HepG2 (cell line): ENCODE measurements at regions not wholly inside any gene's neighbourhood (a gene's known extent, or its start where the extent isn't known, plus 50 kb on each side); places are given as distances from the start of the nearest gene placed in this dataset.

ENCODE experiments used
- CEBPZ ChIP-seq: IDR thresholded peaks from 2 replicates; pipeline ENCODE4 v1.6.1; 2012; ENCODE audit warnings: low read length, improper control_type of control experiment
- CERS6 ChIP-seq: sonication (generic); formaldehyde crosslinking; IDR thresholded peaks from 2 replicates; pipeline ENCODE4 v1.5.0; 2020; ENCODE audit warnings: missing genetic modification reagents
- DR1 ChIP-seq: sonication (generic); formaldehyde crosslinking; IDR thresholded peaks from 2 replicates; pipeline ENCODE4 v1.8.0; 2021; ENCODE audit warnings: mild to moderate bottlenecking, missing genetic modification reagents, inconsistent platforms
- FOXK1 ChIP-seq: sonication (generic); formaldehyde crosslinking; IDR thresholded peaks from 2 replicates; pipeline ENCODE4 v1.4.0; 2020; ENCODE audit warnings: low read depth, missing genetic modification reagents, borderline replicate concordance
- MAZ ChIP-seq, 2 experiments: sonication (generic) in 1 of 2; formaldehyde crosslinking in 1 of 2; IDR thresholded peaks; 2 replicates each; pipeline versions ENCODE4 v1.5.0 to v1.6.1; 2012 to 2020; ENCODE audit warnings: low read depth in 2 of 2, mild to moderate bottlenecking in 2 of 2, borderline replicate concordance in 1 of 2, improper control_type of control experiment in 1 of 2, low read length in 1 of 2, missing genetic modification reagents in 1 of 2, moderate library complexity in 1 of 2
- MBNL3 ChIP-seq: fragments of 250-450 bp; sonication (Bioruptor Pico); conservative IDR thresholded peaks from 2 replicates; pipeline ENCODE4 v1.8.0; 2022; ENCODE audit warnings: mild to moderate bottlenecking, inconsistent platforms
- MTF2 ChIP-seq: sonication (generic); formaldehyde crosslinking; IDR thresholded peaks from 2 replicates; pipeline ENCODE4 v1.5.0; 2020; ENCODE audit warnings: missing genetic modification reagents, borderline replicate concordance
- RXRA ChIP-seq: sonication (generic); formaldehyde crosslinking; IDR thresholded peaks from 2 replicates; pipeline ENCODE4 v1.5.1; 2020; ENCODE audit warnings: missing genetic modification reagents
- ZNF260 ChIP-seq: sonication (generic); formaldehyde crosslinking; IDR thresholded peaks from 2 replicates; pipeline ENCODE4 v1.4.0; 2020; ENCODE audit warnings: missing genetic modification reagents, low read depth, mild to moderate bottlenecking, borderline replicate concordance
- ZNF510 ChIP-seq: sonication (generic); formaldehyde crosslinking; IDR thresholded peaks from 2 replicates; pipeline ENCODE4 v1.4.0; 2020; ENCODE audit warnings: low read depth, mild to moderate bottlenecking, missing genetic modification reagents
- ZNF547 ChIP-seq: sonication (generic); formaldehyde crosslinking; IDR thresholded peaks from 2 replicates; pipeline ENCODE4 v1.5.1; 2020; ENCODE audit warnings: mild to moderate bottlenecking, missing genetic modification reagents
- ZNF598 ChIP-seq: sonication (generic); formaldehyde crosslinking; IDR thresholded peaks from 2 replicates; pipeline ENCODE4 v1.5.1; 2020; ENCODE audit warnings: mild to moderate bottlenecking, missing genetic modification reagents, borderline replicate concordance
- TF ChIP-seq, protein P1 (sequence below): sonication (generic); formaldehyde crosslinking; IDR thresholded peaks from 2 replicates; pipeline ENCODE4 v1.4.0; 2020; ENCODE audit warnings: missing genetic modification reagents, borderline replicate concordance
- TF ChIP-seq, protein P2 (sequence below): sonication (generic); formaldehyde crosslinking; IDR thresholded peaks from 2 replicates; pipeline ENCODE4 v1.8.0; 2022; ENCODE audit warnings: missing genetic modification reagents, low read depth, mild to moderate bottlenecking, borderline replicate concordance
- TF ChIP-seq, protein P3 (sequence below), 2 experiments: sonication (generic) in 1 of 2; formaldehyde crosslinking in 1 of 2; IDR thresholded peaks; 2 replicates each; pipeline versions ENCODE4 v1.4.0 to v1.6.1; 2018 to 2020; ENCODE audit warnings: missing genetic modification reagents in 2 of 2, borderline replicate concordance in 1 of 2, low read depth in 1 of 2, mild to moderate bottlenecking in 1 of 2, missing biosample characterization in 1 of 2

- no peak for TF ChIP-seq CEBPZ
- no peak for TF ChIP-seq DR1
- TF ChIP-seq, protein P1, sequence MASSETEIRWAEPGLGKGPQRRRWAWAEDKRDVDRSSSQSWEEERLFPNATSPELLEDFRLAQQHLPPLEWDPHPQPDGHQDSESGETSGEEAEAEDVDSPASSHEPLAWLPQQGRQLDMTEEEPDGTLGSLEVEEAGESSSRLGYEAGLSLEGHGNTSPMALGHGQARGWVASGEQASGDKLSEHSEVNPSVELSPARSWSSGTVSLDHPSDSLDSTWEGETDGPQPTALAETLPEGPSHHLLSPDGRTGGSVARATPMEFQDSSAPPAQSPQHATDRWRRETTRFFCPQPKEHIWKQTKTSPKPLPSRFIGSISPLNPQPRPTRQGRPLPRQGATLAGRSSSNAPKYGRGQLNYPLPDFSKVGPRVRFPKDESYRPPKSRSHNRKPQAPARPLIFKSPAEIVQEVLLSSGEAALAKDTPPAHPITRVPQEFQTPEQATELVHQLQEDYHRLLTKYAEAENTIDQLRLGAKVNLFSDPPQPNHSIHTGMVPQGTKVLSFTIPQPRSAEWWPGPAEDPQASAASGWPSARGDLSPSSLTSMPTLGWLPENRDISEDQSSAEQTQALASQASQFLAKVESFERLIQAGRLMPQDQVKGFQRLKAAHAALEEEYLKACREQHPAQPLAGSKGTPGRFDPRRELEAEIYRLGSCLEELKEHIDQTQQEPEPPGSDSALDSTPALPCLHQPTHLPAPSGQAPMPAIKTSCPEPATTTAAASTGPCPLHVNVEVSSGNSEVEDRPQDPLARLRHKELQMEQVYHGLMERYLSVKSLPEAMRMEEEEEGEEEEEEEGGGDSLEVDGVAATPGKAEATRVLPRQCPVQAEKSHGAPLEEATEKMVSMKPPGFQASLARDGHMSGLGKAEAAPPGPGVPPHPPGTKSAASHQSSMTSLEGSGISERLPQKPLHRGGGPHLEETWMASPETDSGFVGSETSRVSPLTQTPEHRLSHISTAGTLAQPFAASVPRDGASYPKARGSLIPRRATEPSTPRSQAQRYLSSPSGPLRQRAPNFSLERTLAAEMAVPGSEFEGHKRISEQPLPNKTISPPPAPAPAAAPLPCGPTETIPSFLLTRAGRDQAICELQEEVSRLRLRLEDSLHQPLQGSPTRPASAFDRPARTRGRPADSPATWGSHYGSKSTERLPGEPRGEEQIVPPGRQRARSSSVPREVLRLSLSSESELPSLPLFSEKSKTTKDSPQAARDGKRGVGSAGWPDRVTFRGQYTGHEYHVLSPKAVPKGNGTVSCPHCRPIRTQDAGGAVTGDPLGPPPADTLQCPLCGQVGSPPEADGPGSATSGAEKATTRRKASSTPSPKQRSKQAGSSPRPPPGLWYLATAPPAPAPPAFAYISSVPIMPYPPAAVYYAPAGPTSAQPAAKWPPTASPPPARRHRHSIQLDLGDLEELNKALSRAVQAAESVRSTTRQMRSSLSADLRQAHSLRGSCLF (CRISPR knock-in tag): no peak
- no peak for TF ChIP-seq ZNF510
- TF ChIP-seq MAZ (IDR thresholded peaks at IDR 0.05; ENCODE audit: borderline replicate concordance, low read depth, low read length): no peak
- no peak for TF ChIP-seq MAZ (CRISPR knock-in tag; IDR thresholded peaks at IDR 0.05; ENCODE audit: low read depth)
- TF ChIP-seq ZNF260 (CRISPR knock-in tag): no peak
- TF ChIP-seq, protein P2, sequence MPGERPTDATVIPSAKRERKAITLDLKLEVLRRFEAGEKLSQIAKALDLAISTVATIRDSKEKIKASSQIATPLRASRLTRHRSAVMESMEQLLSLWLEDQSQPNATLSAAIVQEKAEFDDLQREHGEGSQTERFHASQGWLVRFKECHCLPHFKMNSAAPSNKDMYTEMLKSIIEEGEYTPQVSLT (CRISPR knock-in tag): no peak
- peak; percentile 48; the same call in 1 of the 2 replicates for TF ChIP-seq ZNF547 (CRISPR knock-in tag)
- TF ChIP-seq MTF2 (CRISPR knock-in tag): no peak
- no peak for TF ChIP-seq MBNL3 (CRISPR knock-in tag)
- no peak for TF ChIP-seq CERS6
- 0 out of 2 replicates have a peak, but pooled peaks have one; percentile 13 for TF ChIP-seq ZNF598 (CRISPR knock-in tag)
- TF ChIP-seq FOXK1: no peak
- peak; percentile 50 for TF ChIP-seq RXRA (CRISPR knock-in tag)
- TF ChIP-seq, protein P3, sequence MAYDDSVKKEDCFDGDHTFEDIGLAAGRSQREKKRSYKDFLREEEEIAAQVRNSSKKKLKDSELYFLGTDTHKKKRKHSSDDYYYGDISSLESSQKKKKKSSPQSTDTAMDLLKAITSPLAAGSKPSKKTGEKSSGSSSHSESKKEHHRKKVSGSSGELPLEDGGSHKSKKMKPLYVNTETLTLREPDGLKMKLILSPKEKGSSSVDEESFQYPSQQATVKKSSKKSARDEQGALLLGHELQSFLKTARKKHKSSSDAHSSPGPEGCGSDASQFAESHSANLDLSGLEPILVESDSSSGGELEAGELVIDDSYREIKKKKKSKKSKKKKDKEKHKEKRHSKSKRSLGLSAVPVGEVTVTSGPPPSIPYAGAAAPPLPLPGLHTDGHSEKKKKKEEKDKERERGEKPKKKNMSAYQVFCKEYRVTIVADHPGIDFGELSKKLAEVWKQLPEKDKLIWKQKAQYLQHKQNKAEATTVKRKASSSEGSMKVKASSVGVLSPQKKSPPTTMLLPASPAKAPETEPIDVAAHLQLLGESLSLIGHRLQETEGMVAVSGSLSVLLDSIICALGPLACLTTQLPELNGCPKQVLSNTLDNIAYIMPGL (CRISPR knock-in tag; IDR thresholded peaks at IDR 0.05; ENCODE audit: borderline replicate concordance in 1 of 2, low read depth in 1 of 2): peak in 1 of 2 experiments; percentile 27; a peak in 2 of 4 replicates
Measured at GRCh38 chr20:50456452-50457324, 53.5 kb upstream of the PTPN1 start (continued).
